ENCODE measurements at regions not wholly inside any gene's neighbourhood (a gene's known extent, or its start where the extent isn't known, plus 50 kb on each side); places are given as distances from the start of the nearest gene placed in this dataset.

DNA sequence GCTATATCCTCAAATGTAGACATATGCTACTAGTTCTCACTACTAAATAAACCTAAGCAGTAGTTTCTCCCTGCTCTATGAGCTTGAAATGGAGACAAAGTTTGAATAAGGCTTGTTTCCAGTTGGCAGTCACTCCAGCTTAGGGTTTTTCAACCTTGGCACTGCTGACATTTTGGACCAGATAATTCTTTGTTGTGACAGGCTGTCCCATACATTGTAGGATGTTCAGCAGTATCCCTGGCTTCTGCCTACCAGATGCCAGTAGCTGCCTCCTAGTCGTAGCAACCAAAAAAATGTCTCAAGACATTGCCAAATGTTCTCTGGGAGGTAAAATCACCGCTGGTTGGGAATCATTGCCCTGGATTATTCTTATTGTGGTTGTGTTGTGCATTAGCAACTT lies 182.7 kb upstream of the PARD3B start:
- intact Hi-C loops (cut with DNase I): no loop called here
- Histone ChIP-seq H3K4me3 (no peak overlapping the region), H3K36me3 (replicated peaks in 1 of 2) (no peaks in the 10 kb centered on the region), H3K4me1 (replicated peaks in 1 of 2) (no peaks in the 10 kb centered on the region), H3K27ac (no peak overlapping the region), H3K9me3 (replicated peaks in 1 of 3) (no peaks in the 10 kb centered on the region), H3K27me3 (peaks cover 3% of the 10 kb centered on the region)
- DNase-seq: no peak
- 62 to 80% (median 73%) methylated on average over 2 of the region's 2 CpGs for WGBS, 4 donors
- no peak for TF ChIP-seq POLR2A (IDR thresholded peaks at IDR 0.05)
- TF ChIP-seq, protein P1, sequence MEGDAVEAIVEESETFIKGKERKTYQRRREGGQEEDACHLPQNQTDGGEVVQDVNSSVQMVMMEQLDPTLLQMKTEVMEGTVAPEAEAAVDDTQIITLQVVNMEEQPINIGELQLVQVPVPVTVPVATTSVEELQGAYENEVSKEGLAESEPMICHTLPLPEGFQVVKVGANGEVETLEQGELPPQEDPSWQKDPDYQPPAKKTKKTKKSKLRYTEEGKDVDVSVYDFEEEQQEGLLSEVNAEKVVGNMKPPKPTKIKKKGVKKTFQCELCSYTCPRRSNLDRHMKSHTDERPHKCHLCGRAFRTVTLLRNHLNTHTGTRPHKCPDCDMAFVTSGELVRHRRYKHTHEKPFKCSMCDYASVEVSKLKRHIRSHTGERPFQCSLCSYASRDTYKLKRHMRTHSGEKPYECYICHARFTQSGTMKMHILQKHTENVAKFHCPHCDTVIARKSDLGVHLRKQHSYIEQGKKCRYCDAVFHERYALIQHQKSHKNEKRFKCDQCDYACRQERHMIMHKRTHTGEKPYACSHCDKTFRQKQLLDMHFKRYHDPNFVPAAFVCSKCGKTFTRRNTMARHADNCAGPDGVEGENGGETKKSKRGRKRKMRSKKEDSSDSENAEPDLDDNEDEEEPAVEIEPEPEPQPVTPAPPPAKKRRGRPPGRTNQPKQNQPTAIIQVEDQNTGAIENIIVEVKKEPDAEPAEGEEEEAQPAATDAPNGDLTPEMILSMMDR (IDR thresholded peaks at IDR 0.05): no peak

DNA sequence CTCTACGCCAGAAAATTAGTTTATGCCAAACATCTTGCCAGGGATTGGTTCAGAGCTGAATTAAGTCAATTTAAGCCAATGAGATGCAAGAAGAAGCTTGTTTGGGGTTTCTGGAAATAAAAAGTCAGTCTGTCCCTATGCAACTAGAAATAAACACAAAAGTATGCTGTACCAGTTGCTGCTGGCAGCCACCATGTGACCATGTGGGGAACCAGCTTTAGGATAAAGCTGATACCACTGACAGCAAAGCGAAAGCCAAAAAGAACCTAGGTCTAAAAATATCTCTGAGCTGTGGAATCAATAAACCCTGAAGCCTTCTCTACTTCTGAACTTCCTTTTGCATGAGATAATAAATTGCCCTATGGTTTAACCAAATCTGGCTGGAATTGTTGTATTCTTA lies 181.8 kb upstream of the PARD3B start:
- Histone ChIP-seq H3K36me3 (replicated peaks in 1 of 2) (no peaks in the 10 kb centered on the region), H3K27me3 (peaks cover 3% of the 10 kb centered on the region), H3K27ac (no peak overlapping the region), H3K4me3 (no peak overlapping the region), H3K4me1 (replicated peaks in 1 of 2) (no peaks in the 10 kb centered on the region), H3K9me3 (replicated peaks in 1 of 3) (no peaks in the 10 kb centered on the region)
- no peak for TF ChIP-seq POLR2A (IDR thresholded peaks at IDR 0.05)
- TF ChIP-seq, protein P1 (IDR thresholded peaks at IDR 0.05): no peak
- 81 to 96% (median 89%) methylated on average over 2 of the region's 2 CpGs for WGBS, 4 donors
- DNase-seq: no peak
- intact Hi-C loops (cut with DNase I): no loop called here

DNA sequence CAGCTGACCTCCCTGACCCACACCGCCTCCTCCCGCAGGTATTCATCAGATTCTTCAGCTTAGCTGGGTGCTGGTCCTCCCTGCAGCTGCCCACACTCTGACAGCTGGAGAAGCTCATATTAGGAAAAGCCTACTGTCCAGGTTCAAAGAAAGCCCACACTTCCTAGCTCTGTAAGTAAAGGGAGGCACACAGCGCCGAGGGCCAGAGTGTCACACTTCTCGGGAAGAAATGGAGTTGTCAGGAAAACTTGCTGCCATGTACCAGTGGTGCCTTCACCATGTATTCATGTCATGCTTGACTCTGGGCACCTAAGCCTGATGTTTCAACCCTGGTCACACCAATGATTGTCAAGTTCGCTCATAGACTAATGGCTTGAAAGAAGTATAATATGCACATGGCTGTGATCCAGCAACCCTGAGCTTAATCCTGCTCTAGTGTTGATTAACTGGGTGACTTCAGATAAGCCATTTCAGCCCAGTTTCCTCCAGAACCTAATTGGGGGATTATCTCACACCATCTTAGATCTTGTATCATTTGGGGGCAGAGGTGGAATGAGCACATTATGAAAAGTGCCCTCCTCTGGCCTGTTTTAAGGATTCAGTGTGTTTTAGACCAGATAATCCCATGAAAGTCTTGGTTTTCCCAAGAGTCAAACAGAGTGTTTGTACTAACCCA lies 180.3 kb upstream of the PARD3B start:
- H3K4me1 ChIP-seq (replicated peaks in 1 of 2): no peaks in the 10 kb centered on the region
- H3K27me3 ChIP-seq: peaks cover 3% of the 10 kb centered on the region
- WGBS, 4 donors: 94 to 99% (median 97%) methylated on average over 6 of the region's 6 CpGs
- intact Hi-C loops (cut with DNase I): no loop called here
- no peak for TF ChIP-seq POLR2A (IDR thresholded peaks at IDR 0.05)
- TF ChIP-seq, protein P1 (IDR thresholded peaks at IDR 0.05): no peak
- H3K4me3 ChIP-seq: no peak overlapping the region
- H3K27ac ChIP-seq: no peak overlapping the region
- H3K36me3 ChIP-seq (replicated peaks in 1 of 2): no peaks in the 10 kb centered on the region
- no peak for DNase-seq
- no peaks in the 10 kb centered on the region for H3K9me3 ChIP-seq (replicated peaks in 1 of 3)

DNA sequence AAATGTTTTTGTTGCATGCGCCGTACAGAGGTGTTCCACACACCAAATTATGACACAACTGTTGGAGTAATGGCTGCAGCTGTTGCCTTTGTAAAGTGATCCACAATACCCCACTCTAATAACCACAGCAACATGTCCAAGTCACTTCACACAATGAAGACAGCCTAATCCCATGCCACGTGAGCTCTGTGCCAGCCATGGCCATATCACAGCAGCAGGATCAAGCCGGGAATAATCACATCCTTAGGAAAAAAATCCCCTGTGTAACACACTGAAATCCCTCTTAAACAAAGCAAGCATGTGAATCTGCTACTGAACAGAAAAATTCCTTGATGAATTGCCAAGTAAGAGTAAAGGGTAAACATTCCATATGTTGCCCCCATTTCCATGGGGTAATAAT lies 179.5 kb upstream of the PARD3B start:
- no peak for DNase-seq
- 81 to 92% (median 87%) methylated on average over 4 of the region's 4 CpGs for WGBS, 4 donors
- H3K4me3 ChIP-seq: no peak overlapping the region
- no peak for TF ChIP-seq POLR2A (IDR thresholded peaks at IDR 0.05)
- TF ChIP-seq, protein P1 (IDR thresholded peaks at IDR 0.05): no peak
- intact Hi-C loops (cut with DNase I): no loop called here
- no peaks in the 10 kb centered on the region for H3K9me3 ChIP-seq (replicated peaks in 1 of 3)
- peaks cover 3% of the 10 kb centered on the region for H3K27me3 ChIP-seq
- no peaks in the 10 kb centered on the region for H3K36me3 ChIP-seq (replicated peaks in 1 of 2)
- H3K4me1 ChIP-seq (replicated peaks in 1 of 2): no peaks in the 10 kb centered on the region
- H3K27ac ChIP-seq: no peak overlapping the region
